ENCODE measurements at regions not wholly inside any gene's neighbourhood (a gene's known extent, or its start where the extent isn't known, plus 50 kb on each side); places are given as distances from the start of the nearest gene placed in this dataset.

DNA sequence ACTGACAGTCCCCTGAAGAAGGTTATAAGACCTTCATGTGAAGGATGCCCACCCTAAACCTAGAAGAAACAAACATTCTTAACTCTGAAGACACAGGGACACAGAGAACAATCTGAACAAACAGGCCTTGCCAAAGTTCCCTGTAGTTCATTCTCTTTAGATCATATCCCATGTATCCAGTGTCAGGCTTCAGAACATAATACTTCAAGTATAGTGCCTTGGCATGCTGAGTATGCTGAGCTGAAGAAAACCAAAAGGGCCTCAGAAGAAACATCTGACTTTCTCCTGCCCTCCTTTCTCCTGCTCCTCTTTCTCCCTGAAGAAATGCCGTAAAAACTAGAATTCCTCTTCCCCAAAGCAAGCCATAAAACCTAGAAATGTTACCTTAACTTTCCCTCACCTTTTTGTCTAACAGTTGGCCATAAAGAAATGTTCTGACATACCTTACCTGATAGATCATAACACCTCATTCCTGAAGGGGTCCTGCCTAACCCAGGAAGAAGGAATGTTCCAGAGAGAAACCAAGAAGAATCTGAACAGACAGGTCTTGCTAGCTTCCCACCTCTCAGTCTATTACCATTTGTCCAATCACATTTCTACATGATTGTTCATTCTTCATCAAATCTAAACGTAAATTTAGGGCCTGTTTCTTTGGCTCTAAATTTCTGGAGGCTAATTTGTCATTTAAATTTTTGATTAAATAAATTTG lies 160.1 kb upstream of the ZC3H15 start:
- H3K36me3 Mint-ChIP-seq, result peaks cover 0 to 34% (median 0%) of the 10 kb centered on the region in 3 donors
- Histone ChIP-seq H3K4me1 (ENCODE audit: insufficient read depth, low read length) (no peaks in the 10 kb centered on the region), H3K9me3 (ENCODE audit: low read length) (no peaks in the 10 kb centered on the region), H3K4me3 (ENCODE audit: low read length) (no peak overlapping the region), H3K27ac (ENCODE audit: low read depth, low read length) (no peak overlapping the region), H3K36me3 (ENCODE audit: insufficient read depth, low read length) (no peaks in the 10 kb centered on the region), H3K27me3 (ENCODE audit: insufficient read depth, low read length, poor library complexity, severe bottlenecking) (no peaks in the 10 kb centered on the region)
- H3K4me1 Mint-ChIP-seq, result no peaks in the 10 kb centered on the region
- H3K27me3 Mint-ChIP-seq, result no peaks in the 10 kb centered on the region
- POLR2A ChIA-PET, result no interaction called here
- peak overlapping the region in 1 of 8 donors; percentile 14 for H3K27ac Mint-ChIP-seq
- H3K4me3 Mint-ChIP-seq, result no peak overlapping the region
- H3K9me3 Mint-ChIP-seq, result peaks cover 0 to 32% (median 3%) of the 10 kb centered on the region in 5 donors
- no peak for DNase-seq
- CTCF ChIA-PET, result no interaction called here

DNA sequence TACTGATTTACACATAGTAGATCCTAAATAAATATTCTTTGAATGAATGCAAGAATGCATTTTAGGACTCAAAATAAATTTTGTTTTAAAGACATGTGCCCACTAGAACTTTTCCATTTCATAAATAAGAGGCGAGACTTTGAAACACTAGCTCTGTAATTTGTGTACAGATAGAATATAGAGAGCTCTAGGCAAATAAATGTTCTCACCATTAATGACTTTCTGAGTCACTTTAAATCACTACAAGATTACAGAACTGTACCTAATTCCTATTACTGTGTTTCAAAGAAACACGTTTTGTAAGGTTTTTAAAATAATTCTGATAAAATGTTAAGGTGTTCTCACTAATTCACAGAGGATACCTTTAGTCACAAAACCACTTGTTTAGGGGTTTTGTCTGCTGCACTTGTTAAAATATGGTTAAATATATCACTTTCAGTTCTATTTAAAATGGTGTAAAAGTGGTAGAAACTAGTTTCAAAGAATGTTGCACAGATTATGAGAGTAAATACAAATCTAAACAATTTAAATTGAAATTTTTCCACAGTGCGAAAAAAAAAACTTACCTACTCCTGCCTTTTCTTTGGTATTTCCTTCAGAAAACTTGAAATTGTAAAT lies 158.7 kb upstream of the ZC3H15 start:
- Histone ChIP-seq H3K27me3 (ENCODE audit: insufficient read depth, low read length, poor library complexity, severe bottlenecking) (no peaks in the 10 kb centered on the region), H3K27ac (ENCODE audit: low read depth, low read length) (no peak overlapping the region), H3K4me3 (ENCODE audit: low read length) (no peak overlapping the region), H3K4me1 (ENCODE audit: insufficient read depth, low read length) (no peaks in the 10 kb centered on the region), H3K9me3 (ENCODE audit: low read length) (no peaks in the 10 kb centered on the region), H3K36me3 (ENCODE audit: insufficient read depth, low read length) (no peaks in the 10 kb centered on the region)
- peak overlapping the region in 1 of 8 donors; percentile 46 for H3K27ac Mint-ChIP-seq
- H3K27me3 Mint-ChIP-seq, result no peaks in the 10 kb centered on the region
- no peaks in the 10 kb centered on the region for H3K4me1 Mint-ChIP-seq
- H3K9me3 Mint-ChIP-seq, result peaks cover 2 to 24% (median 3%) of the 10 kb centered on the region in 5 donors
- ChIA-PET CTCF (no interaction called here), POLR2A (no interaction called here)
- DNase-seq, result no peak
- H3K36me3 Mint-ChIP-seq, result peaks cover 0 to 21% (median 0%) of the 10 kb centered on the region in 3 donors
- H3K4me3 Mint-ChIP-seq, result no peak overlapping the region

DNA sequence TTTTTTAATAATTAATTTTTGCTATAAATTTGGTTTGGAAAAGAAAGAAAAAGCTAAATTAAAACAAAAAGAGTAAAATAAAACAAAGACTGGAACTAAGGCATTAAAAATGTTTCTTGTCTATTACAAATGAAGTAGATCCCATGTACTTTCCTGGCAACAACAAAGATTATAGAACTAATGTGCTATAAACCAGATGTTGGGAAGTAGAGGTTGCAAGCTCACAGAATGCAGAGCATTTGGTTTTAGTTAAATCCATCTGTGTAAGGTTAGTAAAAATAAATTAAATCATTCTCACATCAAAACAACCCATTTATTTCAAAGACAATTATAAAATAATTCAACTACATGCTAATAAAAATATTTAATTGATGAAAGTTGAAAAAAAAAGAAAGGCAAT lies 157.2 kb upstream of the ZC3H15 start:
- Mint-ChIP-seq H3K4me3 (no peak overlapping the region), H3K36me3 (peaks cover 0 to 15% (median 0%) of the 10 kb centered on the region in 3 donors), H3K27ac (no peak overlapping the region), H3K27me3 (no peaks in the 10 kb centered on the region), H3K4me1 (no peaks in the 10 kb centered on the region), H3K9me3 (peaks cover 0 to 22% (median 4%) of the 10 kb centered on the region in 5 donors)
- POLR2A ChIA-PET, result no interaction called here
- CTCF ChIA-PET, result no interaction called here
- DNase-seq, result no peak
- no peaks in the 10 kb centered on the region for H3K27me3 ChIP-seq (ENCODE audit: insufficient read depth, low read length, poor library complexity, severe bottlenecking)
- no peaks in the 10 kb centered on the region for H3K36me3 ChIP-seq (ENCODE audit: insufficient read depth, low read length)
- no peak overlapping the region for H3K27ac ChIP-seq (ENCODE audit: low read depth, low read length)
- no peak overlapping the region for H3K4me3 ChIP-seq (ENCODE audit: low read length)
- H3K4me1 ChIP-seq (ENCODE audit: insufficient read depth, low read length), result no peaks in the 10 kb centered on the region
- H3K9me3 ChIP-seq (ENCODE audit: low read length), result no peaks in the 10 kb centered on the region

DNA sequence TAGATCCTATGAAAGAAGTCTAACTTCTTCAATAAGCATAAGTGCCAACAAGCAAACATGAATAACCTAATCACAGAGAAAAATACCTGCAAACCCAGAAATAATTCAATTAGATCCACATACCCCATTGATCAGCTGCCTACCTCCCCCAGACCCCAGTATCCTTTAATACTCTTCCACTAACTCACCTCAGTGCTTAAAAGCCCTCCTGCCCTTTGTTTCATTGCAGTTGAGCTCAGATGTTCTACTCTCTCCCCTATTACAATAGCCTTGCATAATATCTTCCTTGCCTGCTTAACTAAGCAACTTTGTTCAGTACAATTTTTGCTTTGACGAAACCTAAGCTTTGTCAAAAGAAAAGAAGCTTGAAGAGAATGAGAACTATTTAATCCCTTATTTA lies 156.0 kb upstream of the ZC3H15 start:
- Mint-ChIP-seq H3K36me3 (peaks cover 0 to 11% (median 0%) of the 10 kb centered on the region in 3 donors), H3K27me3 (no peaks in the 10 kb centered on the region), H3K4me3 (no peak overlapping the region), H3K9me3 (peaks cover 0 to 25% (median 8%) of the 10 kb centered on the region in 5 donors), H3K27ac (no peak overlapping the region), H3K4me1 (no peaks in the 10 kb centered on the region)
- Histone ChIP-seq H3K4me1 (ENCODE audit: insufficient read depth, low read length) (no peaks in the 10 kb centered on the region), H3K4me3 (ENCODE audit: low read length) (no peak overlapping the region), H3K9me3 (ENCODE audit: low read length) (no peaks in the 10 kb centered on the region), H3K27ac (ENCODE audit: low read depth, low read length) (no peak overlapping the region), H3K36me3 (ENCODE audit: insufficient read depth, low read length) (no peaks in the 10 kb centered on the region), H3K27me3 (ENCODE audit: insufficient read depth, low read length, poor library complexity, severe bottlenecking) (no peaks in the 10 kb centered on the region)
- ChIA-PET POLR2A (no interaction called here), CTCF (no interaction called here)
- DNase-seq, result no peak

DNA sequence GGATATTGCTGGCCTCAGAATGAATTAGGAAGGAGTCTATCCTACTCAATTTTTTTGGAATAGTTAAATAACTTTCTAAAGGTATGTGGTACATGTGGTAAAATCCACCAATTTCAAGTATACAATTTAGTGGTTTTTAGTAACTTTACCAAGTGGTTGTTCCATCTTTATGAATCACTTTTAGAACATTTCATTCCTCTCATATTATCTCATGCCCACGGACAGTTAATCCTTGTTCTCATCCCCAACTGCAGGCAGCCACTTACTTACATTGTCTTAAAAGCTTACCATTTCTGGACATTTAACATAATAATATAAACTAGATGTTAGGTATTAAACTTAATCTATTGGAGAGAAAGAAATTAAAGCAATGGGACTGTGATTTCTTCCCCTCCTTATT lies 146.3 kb upstream of the ZC3H15 start:
- H3K27me3 ChIP-seq (ENCODE audit: insufficient read depth, low read length, poor library complexity, severe bottlenecking), result no peaks in the 10 kb centered on the region
- no peaks in the 10 kb centered on the region for H3K4me1 ChIP-seq (ENCODE audit: insufficient read depth, low read length)
- H3K27ac ChIP-seq (ENCODE audit: low read depth, low read length), result no peak overlapping the region
- DNase-seq, result no peak
- peaks cover 18 to 53% (median 21%) of the 10 kb centered on the region in 5 donors for H3K9me3 Mint-ChIP-seq
- peaks cover 9 to 49% (median 22%) of the 10 kb centered on the region in 3 donors for H3K36me3 Mint-ChIP-seq
- no peaks in the 10 kb centered on the region for H3K36me3 ChIP-seq (ENCODE audit: insufficient read depth, low read length)
- ChIA-PET CTCF (no interaction called here), POLR2A (no interaction called here)
- H3K4me3 ChIP-seq (ENCODE audit: low read length), result no peak overlapping the region
- no peak overlapping the region for H3K4me3 Mint-ChIP-seq
- no peaks in the 10 kb centered on the region for H3K9me3 ChIP-seq (ENCODE audit: low read length)
- H3K4me1 Mint-ChIP-seq, result no peaks in the 10 kb centered on the region
- no peaks in the 10 kb centered on the region for H3K27me3 Mint-ChIP-seq
- H3K27ac Mint-ChIP-seq, result no peak overlapping the region

DNA sequence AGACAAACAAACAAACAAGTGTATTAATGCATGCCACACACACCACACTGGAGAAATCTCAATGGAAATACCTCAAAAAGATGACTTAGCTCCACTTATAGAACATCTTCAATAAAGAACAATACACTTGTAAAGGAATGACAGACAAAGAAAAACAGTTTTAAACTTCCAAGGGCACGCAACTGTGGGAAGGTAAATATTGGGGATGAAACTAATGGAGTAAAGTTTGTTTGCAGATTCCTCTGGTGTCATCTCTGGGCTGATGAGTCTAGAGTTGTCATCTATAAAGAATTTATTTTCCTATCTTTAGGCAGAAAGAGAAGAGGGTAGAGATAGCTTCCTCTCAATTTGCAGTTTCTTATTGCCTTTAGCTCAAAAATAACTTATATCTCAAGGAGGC lies 144.0 kb upstream of the ZC3H15 start:
- no peaks in the 10 kb centered on the region for H3K9me3 ChIP-seq (ENCODE audit: low read length)
- no peaks in the 10 kb centered on the region for H3K27me3 ChIP-seq (ENCODE audit: insufficient read depth, low read length, poor library complexity, severe bottlenecking)
- no peaks in the 10 kb centered on the region for H3K4me1 Mint-ChIP-seq
- H3K27ac ChIP-seq (ENCODE audit: low read depth, low read length), result no peak overlapping the region
- H3K4me3 Mint-ChIP-seq, result no peak overlapping the region
- peaks cover 17 to 69% (median 25%) of the 10 kb centered on the region in 3 donors for H3K36me3 Mint-ChIP-seq
- no peak overlapping the region for H3K27ac Mint-ChIP-seq
- no peaks in the 10 kb centered on the region for H3K36me3 ChIP-seq (ENCODE audit: insufficient read depth, low read length)
- POLR2A ChIA-PET, result no interaction called here
- H3K4me1 ChIP-seq (ENCODE audit: insufficient read depth, low read length), result no peaks in the 10 kb centered on the region
- no peaks in the 10 kb centered on the region for H3K27me3 Mint-ChIP-seq
- H3K9me3 Mint-ChIP-seq, result peaks cover 14 to 56% (median 21%) of the 10 kb centered on the region in 5 donors
- CTCF ChIA-PET, result no interaction called here
- no peak for DNase-seq
- no peak overlapping the region for H3K4me3 ChIP-seq (ENCODE audit: low read length)

DNA sequence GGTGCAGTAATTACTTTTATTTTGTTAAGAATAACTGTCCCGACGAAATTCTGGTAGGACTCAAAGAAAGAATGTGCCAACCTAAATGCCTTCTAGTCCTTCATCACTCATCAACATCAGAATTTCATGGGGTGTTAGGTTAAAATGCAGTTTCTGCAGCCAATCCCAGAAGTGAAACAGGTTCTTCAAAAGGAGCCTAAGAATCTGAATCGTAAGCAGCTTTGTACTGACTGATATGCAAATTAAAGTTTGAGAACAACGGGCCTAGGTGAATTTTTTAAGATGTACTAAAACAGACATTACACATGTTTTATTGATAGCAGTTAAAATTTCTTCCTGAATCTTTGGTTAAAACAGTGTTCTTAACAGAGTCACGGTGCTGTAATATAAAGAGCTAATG lies 140.3 kb upstream of the ZC3H15 start:
- no peak overlapping the region for H3K27ac ChIP-seq (ENCODE audit: low read depth, low read length)
- ChIA-PET CTCF (no interaction called here), POLR2A (no interaction called here)
- no peaks in the 10 kb centered on the region for H3K27me3 ChIP-seq (ENCODE audit: insufficient read depth, low read length, poor library complexity, severe bottlenecking)
- Mint-ChIP-seq H3K4me3 (no peak overlapping the region), H3K27ac (no peak overlapping the region), H3K4me1 (peaks cover 0 to 3% (median 0%) of the 10 kb centered on the region in 3 donors), H3K9me3 (peaks cover 0 to 32% (median 2%) of the 10 kb centered on the region in 5 donors), H3K27me3 (no peaks in the 10 kb centered on the region), H3K36me3 (peaks cover 17 to 65% (median 25%) of the 10 kb centered on the region in 3 donors)
- no peak overlapping the region for H3K4me3 ChIP-seq (ENCODE audit: low read length)
- H3K4me1 ChIP-seq (ENCODE audit: insufficient read depth, low read length), result no peaks in the 10 kb centered on the region
- H3K36me3 ChIP-seq (ENCODE audit: insufficient read depth, low read length), result no peaks in the 10 kb centered on the region
- no peaks in the 10 kb centered on the region for H3K9me3 ChIP-seq (ENCODE audit: low read length)
- no peak for DNase-seq

DNA sequence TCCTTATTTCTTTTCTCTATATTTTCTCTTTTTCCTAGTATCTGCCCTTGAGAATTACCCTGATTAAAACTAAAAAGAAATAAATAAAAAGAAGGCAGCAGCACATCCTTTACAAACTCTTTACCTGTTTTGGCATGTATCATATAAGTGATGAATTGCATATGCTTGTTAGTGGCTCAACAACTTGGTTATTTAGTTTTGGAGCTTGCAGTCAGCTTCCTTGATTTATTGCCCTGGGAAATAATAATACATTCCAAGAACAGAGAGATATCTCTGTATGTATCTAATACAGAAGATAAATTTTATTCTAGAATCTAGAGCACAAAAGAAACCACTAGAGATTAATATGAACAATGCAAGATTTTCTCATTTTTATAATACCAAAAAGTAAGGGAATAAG lies 139.8 kb upstream of the ZC3H15 start:
- Mint-ChIP-seq H3K4me1 (peaks cover 0 to 3% (median 0%) of the 10 kb centered on the region in 3 donors), H3K4me3 (no peak overlapping the region), H3K36me3 (peaks cover 17 to 63% (median 25%) of the 10 kb centered on the region in 3 donors), H3K27me3 (no peaks in the 10 kb centered on the region), H3K27ac (no peak overlapping the region), H3K9me3 (peaks cover 0 to 32% (median 2%) of the 10 kb centered on the region in 5 donors)
- Histone ChIP-seq H3K4me3 (ENCODE audit: low read length) (no peak overlapping the region), H3K27ac (ENCODE audit: low read depth, low read length) (no peak overlapping the region), H3K36me3 (ENCODE audit: insufficient read depth, low read length) (no peaks in the 10 kb centered on the region), H3K9me3 (ENCODE audit: low read length) (no peaks in the 10 kb centered on the region), H3K27me3 (ENCODE audit: insufficient read depth, low read length, poor library complexity, severe bottlenecking) (no peaks in the 10 kb centered on the region), H3K4me1 (ENCODE audit: insufficient read depth, low read length) (no peaks in the 10 kb centered on the region)
- ChIA-PET POLR2A (no interaction called here), CTCF (no interaction called here)
- DNase-seq, result no peak

All from CD8-positive, alpha-beta memory T cell (primary cell).